HFF-Myc (cell line): ENCODE measurements at regions not wholly inside any gene's neighbourhood (a gene's known extent, or its start where the extent isn't known, plus 50 kb on each side); places are given as distances from the start of the nearest gene placed in this dataset.
"Not testable (repeated sequence)": the region's sequence is repeated elsewhere in the genome, so short reads cannot be mapped to it uniquely, and the experiment has no call there.

ENCODE experiments used
- DNase-seq: peaks from one replicate; pipeline ENCODE4 v3.0.0-alpha.2; 2011; ENCODE audit warnings: low read depth; ENCODE audit errors: extremely low read depth
- H3K4me3 ChIP-seq: replicated peaks from 2 replicates; pipeline ENCODE4 v1.5.1; 2011; ENCODE audit warnings: low read depth, mild to moderate bottlenecking, control low read depth, low read length
- TF ChIP-seq, protein P1 (sequence below): IDR thresholded peaks from 2 replicates; pipeline ENCODE4 v1.5.1; 2012; ENCODE audit warnings: mild to moderate bottlenecking, low read depth, low read length, control low read depth; ENCODE audit errors: missing control alignments

DNA sequence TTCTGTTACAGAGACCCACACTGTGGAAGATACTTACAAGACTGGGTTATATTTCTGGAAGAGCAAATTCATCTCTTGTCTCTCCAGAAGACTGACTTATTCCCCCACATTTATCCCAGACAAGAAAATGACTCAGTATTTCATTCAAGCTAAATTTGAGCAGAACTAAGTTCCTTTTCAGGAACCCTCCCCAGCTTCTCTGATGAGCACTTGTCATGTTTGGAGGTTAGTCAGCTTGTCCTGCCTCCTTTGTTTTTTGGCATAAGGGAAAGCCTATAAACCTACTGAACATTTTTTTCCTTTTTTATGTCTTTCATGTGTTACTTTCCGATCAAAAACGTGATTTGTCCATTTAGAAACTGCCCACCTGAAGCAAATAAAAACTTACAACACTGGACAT is 198.0 kb downstream of the C16orf95 start:
- H3K4me3 ChIP-seq = no peak overlapping the region
- TF ChIP-seq, protein P1, sequence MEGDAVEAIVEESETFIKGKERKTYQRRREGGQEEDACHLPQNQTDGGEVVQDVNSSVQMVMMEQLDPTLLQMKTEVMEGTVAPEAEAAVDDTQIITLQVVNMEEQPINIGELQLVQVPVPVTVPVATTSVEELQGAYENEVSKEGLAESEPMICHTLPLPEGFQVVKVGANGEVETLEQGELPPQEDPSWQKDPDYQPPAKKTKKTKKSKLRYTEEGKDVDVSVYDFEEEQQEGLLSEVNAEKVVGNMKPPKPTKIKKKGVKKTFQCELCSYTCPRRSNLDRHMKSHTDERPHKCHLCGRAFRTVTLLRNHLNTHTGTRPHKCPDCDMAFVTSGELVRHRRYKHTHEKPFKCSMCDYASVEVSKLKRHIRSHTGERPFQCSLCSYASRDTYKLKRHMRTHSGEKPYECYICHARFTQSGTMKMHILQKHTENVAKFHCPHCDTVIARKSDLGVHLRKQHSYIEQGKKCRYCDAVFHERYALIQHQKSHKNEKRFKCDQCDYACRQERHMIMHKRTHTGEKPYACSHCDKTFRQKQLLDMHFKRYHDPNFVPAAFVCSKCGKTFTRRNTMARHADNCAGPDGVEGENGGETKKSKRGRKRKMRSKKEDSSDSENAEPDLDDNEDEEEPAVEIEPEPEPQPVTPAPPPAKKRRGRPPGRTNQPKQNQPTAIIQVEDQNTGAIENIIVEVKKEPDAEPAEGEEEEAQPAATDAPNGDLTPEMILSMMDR = no peak
- no peak for DNase-seq

DNA sequence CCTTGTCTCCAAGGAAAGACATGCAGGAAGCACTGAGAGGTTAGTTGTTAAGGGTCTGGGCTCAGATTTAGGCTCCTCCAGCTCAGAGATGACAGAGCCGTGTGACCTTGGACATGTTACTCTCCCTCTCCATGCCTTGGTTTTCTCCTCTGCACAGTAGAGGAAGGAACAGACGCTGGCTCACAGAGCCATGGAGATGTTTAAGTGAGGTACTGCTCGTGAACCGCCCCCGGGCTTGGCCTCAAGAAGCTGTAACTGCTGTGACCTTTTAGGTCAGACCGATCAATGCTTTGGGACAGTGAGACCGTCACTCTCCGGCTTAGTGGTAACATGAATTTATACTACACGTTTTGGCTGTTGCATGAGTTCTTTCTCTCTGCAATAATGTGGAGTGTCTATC is 197.4 kb downstream of the C16orf95 start:
- no peak for DNase-seq
- H3K4me3 ChIP-seq = no peak overlapping the region
- TF ChIP-seq, protein P1 = no peak

DNA sequence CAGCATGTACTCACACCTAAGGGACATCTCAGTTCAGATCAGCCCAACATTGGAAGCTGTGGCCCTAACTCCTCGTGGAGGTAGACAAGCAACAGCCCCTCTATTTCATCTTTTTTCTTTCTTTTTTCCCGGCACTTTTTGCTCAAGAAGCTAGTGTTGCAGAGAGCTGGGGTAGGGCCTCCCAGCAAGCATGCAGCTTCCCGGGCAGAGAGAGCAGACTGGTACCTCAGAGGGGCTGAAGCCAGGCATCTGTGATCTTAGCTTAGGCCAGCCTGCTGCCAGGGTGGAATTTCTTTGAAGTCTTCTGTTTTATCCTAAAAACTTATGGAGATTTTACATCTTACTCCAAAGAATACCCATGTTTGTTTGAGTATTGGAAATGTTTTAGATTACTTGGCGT is 195.4 kb downstream of the C16orf95 start:
- TF ChIP-seq, protein P1 = no peak
- DNase-seq = no peak
- no peak overlapping the region for H3K4me3 ChIP-seq

DNA sequence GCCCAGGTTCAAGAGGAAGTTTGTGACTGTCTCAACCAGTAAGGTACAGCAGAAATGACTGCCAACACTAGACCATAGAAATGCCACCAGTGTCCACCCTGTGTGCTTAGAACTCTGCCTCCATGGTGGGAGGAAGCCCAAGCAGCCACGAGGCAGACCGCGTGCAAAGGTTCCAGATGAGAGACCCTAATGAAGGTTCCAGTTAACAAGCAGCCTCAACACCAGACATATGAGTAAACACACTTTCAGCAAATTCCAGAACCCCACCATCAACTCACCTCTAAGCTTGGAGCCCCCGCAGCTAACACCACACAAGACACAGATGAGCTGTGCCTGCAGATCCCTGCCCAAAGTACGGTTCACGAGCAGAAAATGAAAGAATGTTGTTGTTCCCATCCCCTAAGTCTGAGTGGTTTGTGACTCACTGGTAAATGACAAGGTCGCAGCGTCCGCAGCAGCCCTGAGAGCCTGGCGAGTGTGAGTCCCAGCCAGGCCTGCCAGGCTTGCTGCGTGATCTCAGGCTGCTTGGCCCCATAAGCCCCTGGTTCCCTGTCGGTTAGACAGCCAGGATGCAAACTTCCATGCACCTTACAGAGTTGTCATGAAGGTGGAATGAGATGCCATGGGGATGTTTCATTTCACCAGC is 193.7 kb downstream of the C16orf95 start:
- H3K4me3 ChIP-seq = no peak overlapping the region
- DNase-seq = no peak
- TF ChIP-seq, protein P1 = no peak

DNA sequence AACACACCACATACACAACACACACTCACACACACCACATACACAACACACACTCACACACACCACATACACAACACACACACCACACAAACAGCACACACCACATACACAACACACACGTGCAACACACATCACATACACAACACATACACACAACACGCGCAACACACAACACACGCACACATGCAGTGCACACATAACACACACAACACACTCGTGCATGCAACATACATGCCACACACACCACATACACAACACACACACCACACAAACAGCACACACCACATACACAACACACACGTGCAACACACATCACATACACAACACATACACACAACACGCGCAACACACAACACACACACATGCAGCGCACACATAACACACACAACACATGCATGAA is 192.8 kb downstream of the C16orf95 start:
- not testable (repeated sequence) for H3K4me3 ChIP-seq, DNase-seq

DNA sequence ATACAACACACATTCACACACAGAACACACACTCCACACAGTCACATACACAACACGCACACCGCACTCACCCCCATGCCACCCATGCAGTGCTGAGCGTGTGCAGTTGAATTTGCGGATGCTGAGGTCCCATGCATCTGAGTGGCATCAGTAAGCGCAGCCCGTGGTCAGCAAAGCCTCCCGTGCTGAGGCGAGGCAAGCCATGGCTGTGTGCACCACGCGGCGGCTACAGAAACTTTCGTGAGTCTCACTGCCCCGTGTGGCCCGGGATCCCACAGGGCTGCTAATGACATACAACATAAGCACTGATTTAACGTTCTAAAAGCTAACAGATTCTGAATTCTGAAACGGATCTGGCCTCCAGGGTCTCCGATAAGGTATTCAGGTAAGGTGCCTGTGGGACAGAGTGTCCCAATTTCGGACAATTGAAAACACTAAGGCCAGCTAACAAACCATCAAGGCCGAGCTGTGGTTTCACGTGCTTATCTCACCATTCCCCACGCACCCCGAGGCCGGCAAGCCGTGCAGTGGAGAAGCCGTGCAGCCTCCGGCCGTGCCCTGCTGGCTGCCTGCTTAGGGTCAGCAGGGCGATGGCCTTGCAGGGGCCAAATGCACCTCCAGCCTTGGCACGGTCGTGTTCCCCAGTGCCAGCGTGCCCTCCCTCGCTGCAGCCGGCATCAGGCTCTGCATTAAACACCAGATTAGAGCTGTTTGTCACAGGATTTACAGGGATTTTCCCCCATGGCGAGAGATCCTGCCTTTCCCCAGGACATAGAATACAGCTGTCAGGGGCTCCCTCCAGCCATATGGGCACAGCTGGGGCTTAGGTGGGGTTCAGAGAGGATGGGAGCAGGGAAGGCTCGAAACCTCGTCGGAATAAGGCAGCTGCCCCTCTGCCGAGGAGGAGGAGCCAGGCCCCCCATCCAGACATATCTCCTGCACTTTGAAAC is 191.7 kb downstream of the C16orf95 start:
- TF ChIP-seq, protein P1 = no peak
- no peak overlapping the region for H3K4me3 ChIP-seq
- DNase-seq = no peak

DNA sequence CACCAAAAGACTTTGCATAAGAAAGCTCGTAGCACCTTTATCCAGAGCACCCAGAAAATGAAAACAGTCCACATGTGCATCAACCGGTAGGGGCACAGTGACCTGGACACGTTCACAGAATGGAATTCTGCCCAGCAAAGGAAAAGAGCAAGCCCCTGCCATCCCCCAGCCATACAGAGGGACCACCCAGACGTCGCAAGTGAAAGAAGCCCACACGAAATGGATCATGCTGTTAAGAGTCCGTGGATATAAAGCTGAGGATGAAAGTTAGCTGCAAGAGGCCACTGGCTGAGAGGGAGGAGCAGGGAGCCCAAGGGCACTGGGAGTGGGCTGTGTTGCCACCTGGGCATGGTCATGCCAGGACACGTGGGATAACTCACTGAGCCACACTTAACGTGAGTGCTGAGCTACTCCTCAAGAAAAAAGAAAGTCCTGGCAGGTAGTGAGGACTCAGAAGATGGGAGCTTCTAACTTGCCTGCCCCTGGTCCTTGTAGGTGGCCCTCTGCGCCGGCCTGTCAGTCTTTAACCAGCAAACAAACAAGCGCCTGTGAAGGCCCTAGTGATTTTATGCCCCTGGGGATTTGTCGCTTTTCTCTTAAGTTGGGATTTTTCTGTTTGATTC is 190.7 kb downstream of the C16orf95 start:
- DNase-seq = no peak
- TF ChIP-seq, protein P1 = no peak
- no peak overlapping the region for H3K4me3 ChIP-seq
